COLO829 (cell line): ENCODE measurements at regions not wholly inside any gene's neighbourhood (a gene's known extent, or its start where the extent isn't known, plus 50 kb on each side); places are given as distances from the start of the nearest gene placed in this dataset.

Experiments used
- DNase-seq: peaks from one replicate; pipeline ENCODE4 v3.0.0; 2012; ENCODE audit warnings: low spot score

DNA sequence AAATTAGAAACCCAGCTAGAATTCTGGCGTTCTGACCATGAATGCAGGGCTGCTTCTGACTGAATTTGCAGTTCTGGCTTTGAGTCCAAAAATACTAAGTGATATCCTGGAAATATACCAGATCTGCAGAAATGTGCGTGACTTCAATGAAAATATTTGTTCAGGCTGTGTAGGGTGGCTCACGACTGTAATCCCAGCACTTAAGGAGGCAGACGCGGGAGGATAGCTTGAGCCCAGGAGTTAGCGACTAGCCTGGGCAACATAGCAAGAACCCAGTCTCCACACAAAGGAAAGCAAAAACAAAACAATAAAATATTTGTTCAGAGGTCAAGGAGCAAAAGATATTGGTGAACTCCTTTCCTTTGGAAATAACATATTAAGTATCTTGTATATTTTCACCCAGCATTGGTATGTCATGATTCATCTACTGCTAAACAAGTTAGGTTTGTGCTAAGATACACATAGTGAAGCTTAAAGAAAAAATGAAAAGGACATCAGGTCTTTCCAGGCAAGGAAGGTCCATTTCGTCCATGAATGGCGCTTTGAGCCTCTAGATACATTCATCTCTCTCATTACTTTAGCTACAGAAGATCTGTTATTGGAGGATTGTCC is 239.2 kb downstream of the CMPK2 start:
- DNase-seq: peak; percentile 4

DNA sequence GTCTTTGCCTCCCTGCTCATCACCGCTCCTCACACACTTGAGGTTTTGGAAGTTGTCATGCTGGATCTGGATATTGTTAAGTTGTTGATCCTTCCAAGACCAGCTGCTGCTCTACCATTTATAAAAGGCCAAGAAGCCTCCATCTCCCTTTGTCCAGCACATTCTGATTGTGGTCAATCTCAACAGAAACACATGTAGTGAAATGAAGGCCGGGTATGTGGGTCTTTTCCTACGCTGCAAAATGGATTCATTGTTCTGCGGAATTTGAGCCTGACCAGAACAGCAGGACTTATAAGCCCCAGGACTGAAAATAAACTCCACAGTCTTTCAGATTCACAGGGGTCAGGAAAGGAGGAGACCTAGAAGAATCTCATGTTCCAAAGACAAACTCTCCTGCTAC is 238.4 kb downstream of the CMPK2 start:
- no peak for DNase-seq

DNA sequence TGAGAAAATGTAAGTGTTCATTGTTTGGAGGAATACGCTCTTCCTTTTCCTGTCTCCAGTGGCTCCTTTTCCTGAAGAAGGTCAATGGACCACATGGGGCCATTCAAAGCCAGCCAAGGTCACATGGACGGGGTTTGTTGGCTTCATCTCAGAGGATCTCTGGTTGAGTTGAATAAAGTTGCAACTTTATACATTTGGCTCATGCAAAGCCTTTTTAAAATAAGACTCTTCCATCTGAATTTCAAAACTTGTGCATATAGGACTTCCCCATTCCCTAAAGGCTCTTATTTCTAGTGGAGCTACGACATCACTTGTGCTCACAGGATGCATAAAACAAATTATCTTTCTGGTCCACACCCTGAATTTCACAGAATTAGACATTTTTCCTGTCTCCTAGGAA is 235.5 kb downstream of the CMPK2 start:
- no peak for DNase-seq

DNA sequence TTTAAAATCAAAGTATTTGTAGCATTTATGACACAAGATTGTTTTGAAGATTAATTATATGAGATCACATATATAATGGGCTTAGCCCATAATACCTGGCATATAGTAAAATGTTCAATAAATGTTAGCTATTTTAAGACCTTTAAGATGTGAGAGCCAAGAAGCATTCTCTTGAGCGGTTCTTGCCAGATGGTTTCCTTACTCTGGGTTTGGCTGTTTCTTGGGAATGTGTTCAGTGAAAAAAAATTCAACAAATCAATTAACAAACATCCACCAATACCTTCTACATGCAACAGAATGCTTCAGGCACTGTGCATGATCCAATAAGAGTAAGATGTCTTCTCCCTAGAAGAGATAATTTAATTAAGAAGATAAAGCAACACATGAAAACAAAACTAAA is 230.4 kb downstream of the CMPK2 start:
- DNase-seq: no peak

DNA sequence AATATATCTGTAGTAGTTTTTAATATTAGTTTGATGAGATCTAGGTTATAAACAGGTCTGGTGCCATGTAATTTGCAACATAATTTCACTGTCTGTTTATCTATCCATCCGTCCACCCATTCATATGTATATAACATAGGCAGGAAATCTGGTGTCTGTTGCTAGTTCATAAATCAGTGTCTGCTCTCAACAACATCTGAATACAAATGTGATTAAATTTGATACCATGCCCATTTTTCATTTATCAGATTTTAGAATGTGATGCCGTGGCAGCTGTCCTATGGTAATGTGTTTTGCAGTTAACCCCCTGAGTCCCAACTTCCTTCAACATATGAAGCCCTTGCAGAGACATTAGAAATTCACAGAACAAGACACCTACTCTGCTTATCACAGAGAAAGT is 228.4 kb downstream of the CMPK2 start:
- no peak for DNase-seq

DNA sequence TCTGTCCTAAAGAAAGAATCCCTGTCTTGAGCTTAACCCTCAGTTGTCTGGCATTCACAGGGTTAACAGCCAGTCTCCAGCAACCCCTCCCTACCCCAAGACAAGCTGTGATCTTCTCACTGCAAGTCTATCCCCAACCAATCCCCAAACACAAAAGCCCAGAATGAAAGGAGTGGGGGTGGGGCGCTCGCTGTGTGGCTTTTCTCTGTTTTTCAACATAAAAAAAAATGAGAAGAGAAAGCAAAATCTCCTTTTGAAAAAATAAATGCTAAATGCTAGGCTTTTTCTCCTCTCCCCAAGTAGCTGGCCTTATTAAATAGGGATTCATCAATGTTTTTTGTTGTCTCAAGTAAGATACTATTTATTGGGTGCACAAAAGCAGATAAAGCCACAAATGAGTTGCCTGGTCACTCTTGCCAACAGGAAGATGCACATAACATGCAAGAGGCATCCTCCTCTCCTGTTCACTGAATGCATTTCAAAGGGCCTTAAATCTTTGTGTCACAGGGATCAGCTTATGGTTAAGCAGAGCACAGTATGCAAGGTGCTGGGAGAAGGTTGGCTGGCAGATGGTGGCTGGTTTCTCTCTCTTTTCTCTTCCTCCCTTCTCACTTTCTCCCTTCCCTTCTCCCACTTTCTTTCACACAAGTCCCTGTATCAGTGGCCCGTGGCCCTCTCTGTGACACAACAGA is 225.6 kb downstream of the CMPK2 start:
- no peak for DNase-seq

DNA sequence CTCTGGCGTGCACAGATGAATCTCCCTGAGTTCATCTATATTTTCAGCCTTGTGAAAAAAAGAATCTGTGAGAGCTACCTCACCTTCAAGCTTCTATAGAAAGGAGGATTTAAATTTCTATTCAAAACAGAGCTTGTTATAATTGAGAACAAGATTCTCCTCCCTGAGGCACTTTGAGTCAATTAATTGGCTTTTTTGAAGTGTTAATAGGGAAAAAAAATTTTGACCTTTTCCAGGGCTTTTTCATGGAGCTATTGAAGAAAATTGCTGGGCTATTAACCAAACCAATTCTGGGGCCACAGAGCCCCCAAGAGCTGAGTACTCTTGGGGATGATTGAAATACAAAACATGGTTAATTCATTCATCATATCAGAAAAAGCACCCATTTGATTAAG is 225.1 kb downstream of the CMPK2 start:
- DNase-seq: no peak

DNA sequence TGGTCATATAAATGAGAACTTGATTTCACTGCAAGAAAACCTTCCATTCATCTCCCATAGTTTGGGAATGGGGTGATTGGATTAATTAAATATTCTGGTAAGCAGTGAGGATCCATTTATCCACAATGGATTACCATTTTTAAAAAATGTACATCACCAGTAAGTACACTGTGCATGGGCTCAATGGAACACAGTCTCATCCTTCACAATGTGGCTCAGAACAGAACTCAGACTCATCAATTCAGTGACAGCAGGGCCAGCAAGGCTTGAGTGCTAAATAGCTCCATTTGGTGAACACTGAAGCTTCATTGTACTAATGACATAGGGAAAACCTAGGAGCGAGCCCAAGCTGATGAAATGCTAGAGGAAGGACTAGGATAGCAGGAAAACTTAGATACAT is 223.8 kb downstream of the CMPK2 start:
- no peak for DNase-seq

DNA sequence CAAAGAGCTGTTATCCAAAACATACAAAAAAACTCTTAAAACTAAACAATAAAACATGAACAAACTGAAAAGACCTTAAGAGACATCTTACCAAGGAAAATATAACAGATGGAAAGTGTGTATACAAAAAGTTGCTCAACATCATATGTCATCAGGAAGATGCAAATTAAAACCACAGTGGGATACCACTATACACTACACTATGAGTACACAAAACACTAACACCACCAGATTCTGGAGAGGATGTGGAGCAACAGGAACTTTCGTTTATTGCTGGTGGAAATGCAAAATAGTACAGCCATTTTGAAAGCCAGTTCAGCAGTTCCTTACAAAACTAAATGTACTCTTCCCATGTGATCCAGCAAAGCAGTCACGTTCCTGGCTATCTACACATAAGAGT is 221.4 kb downstream of the CMPK2 start:
- no peak for DNase-seq

DNA sequence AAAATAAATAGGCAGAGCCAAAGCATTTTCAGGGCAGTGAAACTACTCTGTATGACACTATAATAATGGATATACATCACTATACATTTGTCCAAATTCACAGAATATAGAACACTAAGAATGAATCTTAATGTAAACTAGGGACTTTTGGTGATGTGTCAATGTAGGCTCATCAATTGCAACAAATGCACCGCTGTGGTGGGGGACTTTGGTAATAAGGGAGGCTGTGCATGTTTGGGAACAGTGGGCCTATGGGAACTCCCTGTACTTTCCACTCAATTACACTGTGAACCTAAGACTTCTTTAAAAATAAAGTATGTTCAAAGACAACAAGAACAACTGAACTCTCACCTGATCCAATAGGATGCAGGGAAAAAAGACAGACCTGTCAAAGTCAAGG is 220.7 kb downstream of the CMPK2 start:
- no peak for DNase-seq

DNA sequence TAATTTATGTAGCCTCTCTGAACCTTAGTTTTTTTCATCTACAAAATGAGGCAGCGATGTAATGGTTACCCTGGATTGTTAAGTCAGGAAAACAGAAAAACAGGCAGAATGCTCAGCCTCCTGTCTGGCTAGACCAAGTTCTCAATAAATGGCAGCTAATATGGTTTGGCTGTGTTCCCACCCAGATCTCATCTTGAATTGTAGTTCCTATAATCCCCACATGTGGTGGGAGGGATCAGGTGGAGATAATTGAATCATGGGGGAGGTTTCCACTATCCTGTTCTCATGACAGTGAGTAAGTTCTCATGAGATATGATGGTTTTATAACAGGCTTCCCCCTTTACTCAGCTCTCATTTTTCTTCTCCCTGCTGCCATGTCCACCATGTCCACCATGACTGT is 220.0 kb downstream of the CMPK2 start:
- DNase-seq: no peak

DNA sequence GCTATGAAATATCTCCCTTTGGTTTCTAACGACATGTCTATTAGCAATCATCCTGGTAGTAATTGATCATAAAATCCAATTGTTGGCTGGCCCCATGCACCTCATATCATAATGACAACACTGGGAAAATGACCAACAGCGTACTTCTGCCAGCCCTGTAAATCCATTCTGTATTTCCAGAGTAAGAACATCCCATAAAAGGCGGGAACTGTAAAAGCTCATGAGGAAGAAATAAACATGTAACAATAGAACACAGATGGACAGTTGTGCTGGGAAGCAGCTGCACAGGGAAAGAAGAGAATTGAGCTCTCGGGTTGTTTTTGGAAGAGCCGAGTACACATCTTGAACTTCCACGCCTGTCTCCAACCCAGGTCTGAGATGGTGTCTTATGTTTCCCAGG is 218.7 kb downstream of the CMPK2 start:
- DNase-seq: no peak

DNA sequence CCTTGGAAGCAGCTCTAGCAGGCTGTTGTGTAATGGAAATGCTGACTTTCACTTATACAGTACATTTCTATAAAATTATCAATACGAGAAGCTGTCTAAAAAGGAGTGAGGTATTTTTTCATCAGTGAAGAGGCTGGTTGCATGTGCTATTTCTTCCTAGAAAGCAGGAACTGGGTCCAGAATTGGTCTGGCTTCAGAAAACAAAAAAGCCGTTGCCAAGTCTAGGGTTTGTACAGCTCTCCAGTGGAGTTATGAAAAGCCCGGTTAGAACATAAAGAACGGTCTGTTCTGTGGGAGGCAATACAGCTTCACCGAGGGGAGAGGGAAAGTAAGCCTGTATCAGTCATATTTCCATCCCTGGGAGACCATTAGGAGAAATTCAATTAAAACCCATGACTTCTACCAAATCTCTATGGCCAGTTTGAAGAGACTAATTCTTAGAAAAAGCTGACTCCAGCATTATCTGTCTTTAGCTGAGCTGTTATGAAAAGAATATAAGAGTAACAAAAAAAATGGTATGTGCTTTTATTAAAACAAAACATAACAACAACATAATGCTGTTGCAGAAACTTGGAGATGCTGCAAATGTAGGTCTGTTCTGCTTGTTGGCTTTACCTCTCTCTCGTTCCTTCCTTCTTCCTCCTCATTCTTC is 217.0 kb downstream of the CMPK2 start:
- no peak for DNase-seq

DNA sequence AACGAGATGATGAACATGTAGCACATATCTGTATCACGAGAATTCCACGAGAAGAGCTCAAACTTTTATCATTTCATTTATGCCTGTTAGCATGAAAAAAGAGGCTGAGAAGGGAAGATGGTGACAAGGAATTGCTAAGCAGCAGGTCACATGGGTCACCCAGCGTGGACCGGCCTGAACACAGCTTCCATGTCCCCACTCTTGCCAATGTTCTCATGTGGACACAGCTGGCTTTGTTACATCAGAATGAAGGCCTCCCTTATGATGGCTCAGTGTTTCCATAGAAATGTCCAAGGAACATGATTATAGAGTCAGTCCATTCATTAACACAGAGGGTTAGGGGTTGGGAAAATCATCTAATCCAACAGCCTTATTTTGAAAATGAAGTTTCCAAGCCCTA is 215.4 kb downstream of the CMPK2 start:
- no peak for DNase-seq

DNA sequence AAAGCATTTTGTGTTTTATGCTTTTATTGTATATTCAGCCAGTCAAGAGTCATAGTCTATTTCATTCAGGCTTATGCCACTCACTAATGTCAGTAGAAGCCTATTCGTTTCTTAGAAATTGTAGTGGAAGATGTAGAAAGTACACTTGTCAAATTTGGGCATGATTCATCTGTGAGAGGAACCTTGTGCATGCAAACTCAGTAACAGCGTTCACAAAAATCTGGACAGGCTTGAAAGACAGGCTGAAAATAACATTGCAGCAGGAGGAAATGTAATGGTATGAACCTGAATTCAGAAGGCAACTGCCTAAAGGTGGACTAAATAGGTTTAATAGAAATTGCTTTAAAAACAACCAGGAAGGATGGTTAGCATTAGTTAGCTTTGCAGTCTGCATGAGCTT is 213.5 kb downstream of the CMPK2 start:
- no peak for DNase-seq

DNA sequence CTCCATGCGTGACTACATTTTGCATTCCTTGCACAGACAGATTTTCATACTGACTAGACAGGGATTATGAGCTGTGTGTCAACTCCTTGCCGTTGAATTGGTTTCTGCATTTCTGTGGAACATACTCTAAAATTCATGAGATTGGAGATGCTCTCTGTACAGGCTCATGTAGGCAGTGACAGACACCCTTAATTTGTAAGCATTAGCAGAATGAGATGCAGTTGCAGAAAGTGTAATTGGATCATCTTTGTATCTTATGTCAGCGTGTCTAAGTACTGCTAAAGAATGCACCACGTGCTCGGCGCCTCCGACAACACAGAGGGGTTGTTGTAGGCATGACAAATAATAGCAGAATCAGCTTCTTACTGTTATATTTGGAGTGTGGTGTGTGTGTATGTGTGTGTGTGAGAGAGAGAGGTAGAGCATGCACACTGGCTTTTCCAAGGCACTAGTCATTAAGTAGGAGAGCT is 212.4 kb downstream of the CMPK2 start:
- no peak for DNase-seq

DNA sequence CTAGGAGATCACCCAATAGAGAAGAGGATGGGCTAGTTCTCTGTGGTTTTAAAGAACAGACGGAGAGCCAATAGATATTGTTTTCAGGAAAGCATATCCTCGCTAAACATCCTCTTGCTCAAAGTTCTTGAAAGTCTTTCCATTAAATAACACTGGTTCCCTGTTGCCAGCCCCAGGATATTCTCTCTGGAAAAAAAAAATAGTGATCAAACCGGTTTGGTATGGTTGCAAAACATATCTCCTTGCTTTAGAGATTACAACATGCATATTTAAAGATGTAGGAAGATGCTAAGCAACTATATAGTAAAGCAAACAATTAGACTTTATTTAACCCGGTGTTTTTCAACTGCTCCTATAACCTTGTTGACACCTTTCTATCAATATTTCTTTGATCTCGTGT is 211.4 kb downstream of the CMPK2 start:
- no peak for DNase-seq

DNA sequence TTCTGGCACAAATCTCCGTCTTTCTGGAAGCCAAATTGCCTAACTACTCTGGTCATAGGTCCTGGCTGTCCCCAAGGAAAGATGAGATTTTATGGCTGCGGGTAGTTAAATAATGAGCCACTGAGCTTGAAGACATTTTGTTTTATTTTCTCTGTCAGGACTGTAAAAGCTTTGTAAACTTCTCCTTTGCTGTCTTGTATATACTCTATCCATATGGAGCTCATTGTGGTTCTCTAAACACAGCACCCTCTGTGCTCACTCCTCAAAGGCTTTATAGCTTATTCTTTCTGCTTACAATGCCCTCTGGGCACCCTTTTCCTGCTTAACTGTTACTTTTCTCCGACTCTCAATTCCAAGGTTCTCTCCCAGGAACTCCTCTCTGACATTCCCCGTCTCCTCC is 209.1 kb downstream of the CMPK2 start:
- peak; percentile 10 for DNase-seq

DNA sequence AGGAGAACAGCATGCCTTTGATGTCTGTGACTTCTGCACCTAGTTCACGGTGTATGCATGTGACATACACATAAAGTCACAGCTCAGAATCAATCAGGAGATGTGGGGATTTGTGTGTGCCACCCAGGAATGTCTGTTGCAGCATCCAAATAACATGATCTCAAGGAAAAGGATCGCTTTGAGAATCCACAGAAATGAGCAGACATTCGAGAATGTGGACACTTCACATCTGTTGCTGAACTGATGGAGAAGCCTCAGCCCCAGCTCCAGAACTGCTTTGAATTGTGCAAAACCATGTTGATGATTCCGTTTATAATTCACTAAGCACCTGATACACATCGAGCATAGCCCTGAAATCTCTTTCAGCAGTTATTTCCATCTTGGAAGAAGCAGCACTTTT is 208.6 kb downstream of the CMPK2 start:
- DNase-seq: no peak

DNA sequence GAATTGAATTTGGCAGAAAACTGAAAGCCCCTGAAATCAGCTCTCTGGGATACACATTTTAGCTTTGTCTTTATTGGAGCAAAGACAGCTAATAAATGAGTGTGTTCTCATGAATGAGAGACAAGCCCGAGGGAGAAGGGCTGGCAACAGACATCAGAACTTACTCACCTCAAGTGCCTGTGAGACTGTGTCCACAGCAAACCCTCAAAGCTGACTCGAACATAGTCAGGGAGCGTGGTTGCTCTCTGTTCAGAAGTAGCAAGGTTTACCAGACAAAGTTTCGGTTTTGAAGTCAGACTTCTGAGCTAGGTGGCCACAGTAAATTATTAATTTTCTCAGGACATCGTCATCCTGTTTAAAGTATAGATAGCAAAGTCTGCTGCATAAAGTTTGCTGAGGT is 207.9 kb downstream of the CMPK2 start:
- DNase-seq: no peak

DNA sequence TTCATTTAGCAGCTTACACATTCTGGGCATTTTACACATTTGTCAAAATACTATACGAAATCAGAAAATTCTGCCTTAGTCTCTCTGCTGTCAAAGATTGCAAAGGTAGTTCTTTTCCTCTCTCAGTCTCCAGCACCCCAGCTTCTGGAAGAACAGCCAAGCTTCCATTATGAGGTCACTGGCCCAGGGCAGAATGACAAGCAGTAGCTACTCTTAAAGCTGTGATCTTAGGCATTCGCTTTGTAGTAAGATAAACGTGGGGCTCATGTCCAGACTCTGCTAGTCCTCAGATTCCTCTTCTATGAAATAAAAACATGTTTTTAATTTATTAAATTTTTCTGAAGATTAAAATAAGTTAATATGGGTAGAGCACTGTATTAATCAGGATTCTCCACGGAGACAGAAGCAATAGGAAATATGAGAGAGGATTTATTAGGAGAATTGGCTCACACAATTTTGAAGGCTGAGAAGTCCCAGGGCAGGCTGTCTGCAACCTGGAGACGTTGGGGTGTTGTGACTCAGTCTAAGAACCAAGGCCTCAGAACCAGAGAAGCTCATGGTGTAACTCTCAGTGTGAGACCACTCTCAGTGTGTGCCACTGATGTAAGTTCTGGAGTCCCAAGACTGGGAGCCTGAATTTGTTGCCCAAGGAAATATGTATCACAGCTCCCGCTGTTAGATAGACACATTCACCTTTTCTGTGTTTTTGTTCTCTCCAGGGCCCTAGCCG is 201.2 kb downstream of the CMPK2 start:
- no peak for DNase-seq

DNA sequence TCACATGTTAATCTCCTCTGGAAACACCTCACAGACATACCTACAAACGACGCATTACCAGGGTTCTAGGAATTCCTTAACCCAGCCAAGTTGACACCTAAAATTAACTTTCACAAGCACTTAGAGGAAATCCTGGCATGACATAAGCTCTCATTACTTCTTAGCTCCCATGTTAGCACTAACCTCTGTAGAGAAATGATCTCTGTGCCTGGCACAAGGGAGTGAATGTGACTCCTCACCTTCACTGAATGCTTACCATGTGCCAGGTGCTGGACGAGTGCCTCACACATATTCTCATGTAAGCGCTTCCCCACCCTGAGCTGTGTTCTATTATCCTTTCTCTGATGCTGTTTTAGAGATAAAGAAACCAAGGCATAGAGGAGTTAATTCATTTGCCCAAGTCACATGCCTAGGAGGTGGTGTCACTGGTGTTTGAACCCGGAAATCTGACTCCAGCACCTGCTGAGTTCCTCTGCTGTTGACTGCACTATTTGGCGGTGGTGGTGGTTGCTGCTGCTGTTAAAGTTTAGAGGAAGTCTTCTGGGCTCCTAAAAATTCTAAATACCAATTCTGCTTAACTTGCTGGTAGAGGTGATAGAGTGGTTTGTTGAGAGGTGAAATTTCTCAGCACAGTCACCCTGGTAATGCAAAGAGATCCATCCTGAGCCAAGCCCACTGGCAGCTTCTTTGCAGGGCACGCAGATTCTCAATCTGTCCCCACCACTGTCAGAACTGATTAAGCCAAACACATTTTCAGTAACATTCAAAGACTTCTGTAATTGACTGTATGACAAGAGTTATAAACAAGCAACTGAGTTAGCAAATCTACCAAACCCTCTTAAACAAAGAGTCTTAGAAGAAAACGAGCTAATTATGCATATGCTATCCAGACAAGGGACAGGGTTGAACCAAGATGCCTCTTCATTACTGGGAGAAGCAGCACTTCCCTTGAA is 200.3 kb downstream of the CMPK2 start:
- no peak for DNase-seq
